NCI-H526 treated with DMSO at 0.1 percent for 48 hours (cell line): ENCODE measurements at regions not wholly inside any gene's neighbourhood (a gene's known extent, or its start where the extent isn't known, plus 50 kb on each side); places are given as distances from the start of the nearest gene placed in this dataset.
A peak's percentile ranks its signal among the peaks of the same experiment; 100 is the strongest.

Experiments used
- DNase-seq: peaks from one replicate; lab custom pipeline; 2025; lab: John Stamatoyannopoulos, UW

DNA sequence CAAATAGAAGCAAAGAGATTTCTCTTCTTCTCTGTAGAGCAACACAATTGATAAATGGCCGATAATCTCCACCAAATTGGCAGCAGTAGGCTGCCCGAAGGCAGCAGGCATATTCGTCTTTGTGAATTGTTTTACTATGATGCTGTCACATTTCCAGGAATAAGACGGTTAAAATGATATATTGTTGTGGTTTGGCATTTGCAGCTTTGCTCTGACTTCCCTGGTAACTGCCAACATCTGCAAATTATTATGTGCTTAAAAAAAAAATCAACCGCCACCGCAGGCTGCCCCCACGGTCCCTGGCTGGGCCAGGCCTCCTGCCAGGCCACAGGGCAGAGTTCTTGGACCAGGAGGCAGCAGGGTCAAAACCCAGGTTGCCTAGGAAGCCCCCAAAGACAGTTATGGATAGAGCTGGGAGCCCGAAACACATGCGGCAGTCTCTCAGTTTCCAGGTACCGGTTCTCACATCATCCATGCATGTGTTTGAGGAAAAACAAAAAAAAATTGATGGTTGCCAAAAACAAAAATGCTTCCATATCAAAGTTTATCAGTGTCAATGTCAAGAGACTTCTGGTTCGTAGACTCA, 179.3 kb downstream of the ETS2 start:
- DNase-seq, result peak; percentile 10

DNA sequence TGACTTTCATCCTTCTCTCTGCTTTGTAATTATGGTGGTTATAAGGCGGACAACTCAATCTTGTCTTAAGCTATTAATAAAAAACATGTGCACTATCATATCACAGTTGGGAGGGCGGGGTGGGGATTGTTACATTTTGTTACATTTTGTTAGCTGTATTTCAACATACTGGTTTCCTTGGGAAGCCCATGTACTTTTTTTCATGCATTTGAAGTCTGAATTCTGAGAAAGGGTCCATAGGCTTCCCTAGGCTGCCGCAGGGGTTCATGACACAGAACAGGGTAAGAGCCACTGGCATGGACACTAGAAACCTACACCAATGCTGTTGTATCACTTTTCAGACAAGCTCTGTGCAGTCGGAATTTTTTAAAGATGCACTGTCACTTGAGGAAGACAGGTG, 178.8 kb downstream of the ETS2 start:
- no peak for DNase-seq

DNA sequence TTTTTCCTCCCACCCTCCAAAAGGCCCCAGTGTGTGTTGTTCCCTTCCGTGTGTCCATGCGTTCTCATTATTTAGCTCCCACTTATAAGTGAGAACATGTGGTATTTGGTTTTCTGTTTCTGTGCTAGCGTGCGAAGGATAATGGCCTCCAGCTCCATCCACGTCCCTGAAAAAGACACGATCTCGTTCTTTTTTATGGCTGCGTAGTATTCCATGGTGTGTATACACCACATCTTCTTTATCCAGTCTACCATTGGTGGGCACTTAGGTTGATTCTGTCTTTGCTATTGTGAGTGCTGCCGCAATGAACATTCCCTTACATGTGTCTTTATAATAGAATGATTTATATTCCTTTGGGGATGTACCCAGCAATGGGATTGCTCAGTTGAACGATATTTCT, 177.8 kb downstream of the ETS2 start:
- no peak for DNase-seq

DNA sequence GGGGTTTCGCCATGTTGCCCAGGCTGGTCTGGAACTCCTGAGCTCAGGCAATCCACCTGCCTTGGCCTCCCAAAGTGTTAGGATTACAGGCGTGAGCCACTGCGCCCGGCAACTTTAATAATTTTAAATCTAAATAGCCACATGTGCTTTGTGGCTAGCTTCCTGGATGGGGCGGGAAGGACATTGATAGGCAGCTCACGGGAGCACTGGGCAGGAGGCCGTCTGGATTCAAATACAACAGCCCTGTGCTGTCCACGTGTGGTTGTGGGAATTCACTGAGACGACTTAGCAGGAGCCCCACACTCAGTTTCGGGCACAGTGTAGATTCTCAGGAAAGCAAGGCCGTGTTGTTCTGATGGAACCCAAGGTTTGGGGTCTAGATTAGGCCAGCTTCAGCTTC, 177.1 kb downstream of the ETS2 start:
- no peak for DNase-seq

DNA sequence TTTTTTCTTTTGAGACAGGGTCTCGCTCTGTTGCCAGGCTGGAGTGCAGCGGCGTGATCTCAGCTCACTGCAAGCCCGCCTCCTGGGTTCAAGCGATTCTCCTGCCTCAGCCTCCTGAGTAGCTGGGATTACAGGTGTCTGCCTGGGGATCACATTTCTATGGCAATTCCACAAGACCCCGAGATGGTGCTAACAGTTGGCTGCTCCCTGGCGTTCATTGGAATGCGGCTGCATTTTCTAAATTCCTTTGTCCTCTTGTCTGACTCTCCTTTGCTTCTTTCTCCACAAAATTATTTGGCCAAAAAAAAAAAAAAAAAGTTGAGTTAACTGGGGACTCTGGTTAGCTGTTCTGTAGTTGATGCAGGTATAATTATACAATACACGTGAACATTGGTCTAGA, 176.4 kb downstream of the ETS2 start:
- no peak for DNase-seq

DNA sequence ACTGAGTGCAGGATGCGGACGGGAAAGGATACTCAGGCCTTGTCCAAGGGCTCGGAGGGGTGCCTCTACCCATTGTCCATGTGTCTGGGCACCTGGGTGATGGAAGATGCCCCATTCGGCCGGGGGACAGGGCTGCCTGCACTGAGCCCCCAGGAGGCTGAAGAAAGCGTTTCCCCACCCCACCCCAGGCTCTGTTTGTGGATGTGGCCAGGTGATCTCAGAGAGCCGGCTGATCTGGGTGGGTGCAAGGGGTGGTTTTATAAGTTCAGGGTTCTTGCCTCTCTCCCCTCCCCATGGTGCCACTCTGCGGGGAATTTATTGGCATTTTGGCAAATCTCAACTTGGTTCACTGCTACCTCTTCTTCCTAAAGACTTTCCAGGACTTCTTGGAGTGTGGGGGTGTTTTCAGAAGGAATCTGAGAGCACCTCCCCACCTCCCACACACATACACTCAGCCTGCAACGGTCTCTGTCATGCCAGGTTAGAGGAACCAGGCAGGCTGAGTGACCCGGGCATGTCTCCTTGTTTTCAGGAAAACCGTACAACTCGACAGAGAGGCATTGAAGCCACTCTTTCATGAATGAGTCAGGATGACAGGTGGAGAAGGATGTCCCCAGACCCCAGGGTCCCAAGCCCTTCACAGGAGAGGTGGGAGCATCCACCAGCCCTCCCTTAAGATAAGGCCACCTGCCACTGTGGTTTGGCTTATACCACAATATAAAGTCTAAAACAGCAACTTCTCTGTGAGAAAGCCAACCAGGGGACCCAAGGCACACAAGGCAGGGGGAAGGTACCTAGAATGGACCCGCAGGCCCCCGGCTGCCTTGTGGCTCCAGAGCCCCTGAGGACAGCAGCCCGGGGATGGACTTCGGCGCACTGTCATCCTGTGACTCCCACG, 174.9 kb downstream of the ETS2 start:
- no peak for DNase-seq

DNA sequence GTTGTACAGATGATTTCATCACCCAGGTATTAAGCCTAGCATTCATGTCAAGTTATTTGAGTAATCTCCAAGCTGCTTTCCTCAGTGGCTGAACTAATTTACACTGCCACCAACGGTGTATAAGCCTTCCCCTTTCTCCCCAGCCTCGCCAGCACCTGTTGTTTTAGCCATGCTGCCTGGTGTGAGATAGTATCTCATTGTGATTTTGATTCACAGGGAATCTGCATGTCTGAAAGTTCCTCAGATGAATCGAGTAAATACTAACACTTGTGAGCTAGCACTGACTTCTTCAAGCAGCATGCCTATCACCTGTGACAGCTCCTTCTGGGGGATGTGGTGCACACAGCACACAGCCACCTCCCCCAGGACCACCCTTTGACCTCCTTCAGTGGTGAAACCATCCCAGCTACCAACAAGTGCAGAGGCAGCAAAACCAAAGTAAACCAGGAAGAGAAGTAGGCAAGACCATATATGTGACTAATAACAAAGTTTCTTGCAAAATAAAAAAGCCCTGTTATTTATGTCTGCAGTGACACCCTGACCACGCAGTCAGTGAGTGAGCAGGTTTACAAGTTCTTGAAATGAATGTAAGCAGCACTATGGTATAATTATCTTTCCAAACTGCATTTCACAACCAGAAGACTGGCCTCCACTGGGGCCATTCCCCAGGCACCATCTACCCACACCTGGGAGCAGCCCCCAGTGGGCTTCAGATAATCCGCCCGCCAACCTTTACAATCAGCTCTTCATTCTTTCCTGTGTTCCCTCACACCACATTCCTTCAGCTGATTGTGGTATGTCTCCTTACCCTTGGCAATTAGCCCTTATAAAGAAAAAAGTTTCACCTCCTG, 173.8 kb downstream of the ETS2 start:
- no peak for DNase-seq

DNA sequence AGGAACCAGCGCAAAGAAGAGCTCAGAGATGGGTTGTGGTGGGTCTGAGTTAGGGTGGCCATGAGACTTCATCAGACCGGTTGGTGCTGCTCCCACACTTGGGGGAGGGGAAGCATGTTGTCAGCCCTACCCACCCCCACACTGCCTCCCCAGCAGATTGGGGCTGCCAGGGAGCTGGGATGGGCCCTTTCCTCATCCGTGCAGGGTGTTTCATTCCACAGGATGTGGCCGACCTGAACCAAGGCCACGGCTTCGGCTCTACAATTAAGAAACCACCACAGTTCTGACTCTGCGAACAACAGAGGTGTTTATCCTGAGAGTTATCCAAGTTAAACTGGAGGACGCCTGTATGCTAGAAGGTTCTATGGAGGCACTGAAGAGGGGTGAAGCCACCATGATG, 171.2 kb downstream of the ETS2 start:
- no peak for DNase-seq

DNA sequence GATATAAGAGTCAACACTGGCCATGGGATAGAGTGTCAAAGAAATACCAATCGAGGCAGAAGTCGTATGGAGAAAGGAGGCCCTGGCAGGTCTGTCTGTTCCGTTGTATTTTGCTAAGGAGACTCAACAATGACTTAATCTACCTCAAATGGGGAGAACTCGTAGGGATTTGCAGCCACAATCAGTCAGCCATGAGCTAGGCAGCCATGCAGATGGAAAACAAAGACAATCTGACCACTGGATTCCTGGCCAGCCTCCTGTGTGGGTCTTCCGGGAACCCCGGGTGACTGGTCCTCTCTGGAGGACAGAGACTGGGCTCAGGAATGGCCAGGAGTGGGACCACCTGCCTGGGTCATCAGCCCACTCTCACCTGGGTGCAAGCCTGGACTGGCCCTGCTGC, 167.8 kb downstream of the ETS2 start:
- no peak for DNase-seq

DNA sequence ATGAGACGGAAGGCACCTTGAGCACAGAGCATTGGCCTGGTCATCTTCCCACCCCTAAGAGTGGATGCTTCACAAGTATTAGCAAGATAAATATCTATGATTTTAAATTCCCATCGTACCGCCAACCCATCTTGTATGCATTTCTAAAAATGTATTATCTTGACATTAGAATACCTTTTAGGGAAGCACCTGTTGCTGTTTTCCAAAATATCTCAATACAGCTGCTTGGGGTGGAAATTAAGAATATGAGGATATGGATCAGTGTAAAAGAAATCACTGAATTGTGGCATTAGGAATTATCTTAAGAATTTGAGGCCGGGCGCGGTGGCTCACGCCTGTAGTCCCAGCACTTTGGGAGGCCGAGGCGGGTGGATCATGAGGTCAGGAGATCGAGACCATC, 166.3 kb downstream of the ETS2 start:
- DNase-seq, result no peak

DNA sequence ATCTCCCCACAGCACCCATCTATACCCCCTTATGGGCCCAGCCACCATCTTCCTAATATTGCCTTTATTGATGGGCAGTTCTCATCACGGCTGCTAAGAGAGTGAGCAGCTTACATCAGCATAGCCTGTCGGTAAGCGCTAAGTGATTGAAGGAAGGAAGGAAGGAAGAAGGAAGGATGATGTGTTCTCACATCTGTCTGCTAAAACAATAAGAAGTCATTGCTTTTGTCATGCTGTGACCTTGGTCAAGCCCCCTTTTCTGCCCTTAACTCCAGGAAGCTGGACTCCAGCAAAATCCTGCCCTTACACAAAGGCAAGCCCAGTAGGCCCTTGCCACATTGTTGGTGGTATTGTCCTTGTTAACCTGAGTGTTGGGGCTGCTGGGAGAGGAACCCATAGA, 165.0 kb downstream of the ETS2 start:
- no peak for DNase-seq

DNA sequence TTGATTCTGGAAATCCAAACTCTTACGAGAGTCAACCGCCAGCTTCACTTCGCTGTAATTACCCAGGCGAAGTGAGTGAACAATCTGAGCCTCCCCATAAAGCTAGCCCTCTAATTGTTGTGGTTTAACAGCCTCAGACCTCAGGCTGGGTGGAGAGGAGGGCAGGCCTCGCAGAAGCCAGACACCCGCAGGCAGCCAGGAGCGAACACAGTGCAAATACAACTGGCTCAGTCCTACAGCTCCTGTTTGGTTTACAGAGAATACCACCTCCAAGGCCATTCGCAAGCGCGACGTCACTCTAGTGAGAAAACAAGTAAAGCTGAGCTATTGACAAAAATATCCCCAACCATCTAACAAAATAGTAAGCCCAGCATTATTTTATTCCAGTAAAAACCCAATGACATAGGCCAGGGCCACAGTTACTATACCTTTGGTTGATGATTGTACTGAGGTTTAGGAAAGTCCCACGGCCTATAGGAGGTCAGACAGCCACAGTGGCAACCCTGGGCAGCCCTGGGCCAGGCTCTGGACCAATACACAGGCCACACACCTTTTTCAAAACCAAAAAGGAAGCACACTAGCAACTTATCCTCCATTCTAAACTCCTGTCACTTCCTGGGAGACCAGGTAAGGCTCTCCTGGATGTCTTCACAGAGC, 163.3 kb downstream of the ETS2 start:
- no peak for DNase-seq

DNA sequence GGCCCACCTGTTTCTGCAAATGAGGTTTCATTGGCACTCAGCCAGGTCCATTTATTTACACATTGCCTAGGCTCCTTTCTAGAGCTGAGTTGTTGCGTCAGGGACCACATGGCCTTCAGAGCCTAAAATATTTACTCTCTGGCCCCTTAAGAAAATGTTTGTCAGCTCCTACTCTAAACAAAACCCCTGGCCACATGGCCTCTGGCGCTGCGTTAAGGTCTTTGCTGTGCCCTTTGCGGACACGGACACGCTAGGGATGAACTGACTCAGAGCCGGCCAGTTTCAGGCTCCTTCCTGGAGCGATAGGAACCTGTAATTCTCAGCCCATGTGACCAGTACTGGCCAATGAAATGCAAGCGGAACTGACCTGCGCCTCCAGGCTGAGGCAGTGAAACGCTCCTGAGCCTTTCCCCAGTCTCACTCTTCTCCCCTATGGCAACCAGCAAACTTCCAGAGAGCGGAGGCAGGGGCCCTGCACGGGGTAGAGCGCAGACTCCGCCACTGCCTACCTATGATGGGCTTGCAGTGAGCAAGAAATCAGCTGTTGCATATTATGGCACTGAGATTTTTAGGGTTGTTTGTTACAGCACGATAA, 160.3 kb downstream of the ETS2 start:
- DNase-seq, result peak; percentile 56

DNA sequence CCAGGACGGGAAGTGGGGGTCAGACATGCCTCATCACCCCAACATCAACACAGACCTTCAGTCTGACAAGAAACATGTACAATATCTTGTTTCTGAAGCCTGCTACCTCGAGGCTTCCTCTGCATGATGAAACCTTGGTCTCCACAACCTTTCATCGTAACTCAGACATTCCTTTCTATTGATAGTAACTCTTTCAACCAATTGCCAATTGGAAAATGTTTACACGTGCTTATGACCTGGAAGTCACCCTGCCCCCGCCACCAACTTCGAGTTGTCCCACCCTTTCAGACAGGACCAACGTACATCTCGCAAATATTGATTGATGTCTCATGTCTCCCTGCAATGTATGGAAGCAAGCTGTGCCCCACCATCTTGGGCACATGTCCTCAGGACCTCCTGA, 159.5 kb downstream of the ETS2 start:
- DNase-seq, result no peak

DNA sequence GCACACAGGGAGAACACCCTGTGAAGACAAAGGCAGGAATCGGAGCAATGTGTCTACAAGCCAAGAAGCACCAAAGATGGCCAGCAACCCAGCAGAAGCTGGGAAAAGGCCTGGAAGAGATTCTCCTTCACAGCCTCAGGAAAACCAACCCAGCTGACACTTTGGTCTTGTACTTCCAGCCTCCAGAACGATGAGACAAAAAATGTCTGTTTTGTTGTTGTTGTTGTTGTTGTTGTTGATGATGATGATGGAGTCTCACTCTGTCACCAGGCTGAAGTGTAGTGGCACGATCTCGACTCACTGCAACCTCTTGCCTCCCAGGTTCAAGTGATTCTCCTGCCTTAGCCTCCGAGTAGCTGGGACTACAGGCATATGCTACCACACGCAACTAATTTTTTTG, 157.3 kb downstream of the ETS2 start:
- DNase-seq, result no peak

DNA sequence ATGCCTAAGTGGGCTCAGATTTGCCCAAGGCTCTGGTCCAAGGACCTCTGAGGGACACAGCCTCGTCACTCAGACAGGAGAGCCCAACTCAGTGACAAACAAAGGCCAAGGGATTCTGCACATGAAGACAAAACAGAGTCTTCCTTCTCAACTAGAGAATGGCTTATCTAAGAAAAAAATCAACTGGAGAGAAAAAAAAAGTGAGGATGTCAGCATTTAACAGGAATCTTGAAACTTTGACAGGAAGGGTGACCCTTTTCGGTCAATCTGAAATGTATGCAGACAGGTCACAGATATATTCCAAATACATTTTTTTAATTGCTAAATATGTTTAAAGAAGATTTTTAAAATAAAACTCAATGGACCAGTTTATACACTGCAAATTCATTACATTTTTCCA, 154.5 kb downstream of the ETS2 start:
- DNase-seq, result no peak

DNA sequence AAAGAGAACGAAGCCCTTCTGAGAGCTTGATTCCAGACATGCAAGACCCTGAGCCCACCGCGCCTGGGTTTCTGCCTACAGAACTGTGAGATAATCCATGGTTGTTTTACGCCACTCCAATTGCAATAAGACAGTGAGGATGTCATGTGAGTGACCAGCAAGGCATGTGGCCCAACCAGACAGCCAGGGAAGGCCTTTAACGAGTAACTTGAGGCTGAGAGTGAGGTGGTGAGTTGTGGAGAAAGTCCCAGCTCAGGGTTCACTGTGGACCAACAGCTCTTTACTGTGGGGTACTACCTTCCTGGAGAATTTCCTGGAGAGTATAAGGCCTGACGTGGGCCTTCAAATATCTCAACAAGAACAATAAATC, 153.9 kb downstream of the ETS2 start:
- DNase-seq, result no peak

DNA sequence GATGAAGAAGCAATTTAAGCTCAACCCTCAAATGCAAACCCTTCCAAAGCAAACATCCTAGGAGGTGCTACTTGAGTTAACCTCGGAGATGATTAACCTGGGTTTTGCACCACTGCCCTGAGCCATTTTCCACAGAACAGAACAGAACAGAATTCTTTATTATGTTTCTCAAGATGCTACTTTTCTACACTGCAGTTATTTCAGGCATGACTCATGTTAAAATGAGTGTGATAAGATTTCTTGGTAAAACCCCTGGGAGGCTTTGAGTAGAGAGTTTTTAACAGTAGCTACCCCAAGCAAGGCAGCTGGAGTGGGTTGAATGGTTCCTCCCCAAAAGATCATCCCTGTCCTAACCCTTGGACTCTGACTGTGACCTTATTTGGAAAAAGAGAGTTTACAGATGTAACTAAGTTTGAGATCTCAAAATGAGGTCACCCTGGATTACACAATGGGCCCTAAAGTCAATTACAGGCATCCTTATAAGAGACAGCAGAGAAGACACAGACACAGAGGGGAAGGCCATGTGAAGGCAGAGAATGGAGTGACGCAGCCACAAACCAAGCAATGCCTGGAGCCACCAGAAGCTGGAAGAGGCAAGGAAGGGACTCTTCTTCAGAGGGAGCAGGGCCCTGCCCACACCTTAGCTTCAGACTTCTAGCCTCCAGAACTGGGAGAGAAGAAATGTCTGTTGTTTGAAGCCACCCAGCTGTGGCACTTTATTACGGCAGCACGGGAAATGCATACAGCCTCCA, 153.4 kb downstream of the ETS2 start:
- no peak for DNase-seq

DNA sequence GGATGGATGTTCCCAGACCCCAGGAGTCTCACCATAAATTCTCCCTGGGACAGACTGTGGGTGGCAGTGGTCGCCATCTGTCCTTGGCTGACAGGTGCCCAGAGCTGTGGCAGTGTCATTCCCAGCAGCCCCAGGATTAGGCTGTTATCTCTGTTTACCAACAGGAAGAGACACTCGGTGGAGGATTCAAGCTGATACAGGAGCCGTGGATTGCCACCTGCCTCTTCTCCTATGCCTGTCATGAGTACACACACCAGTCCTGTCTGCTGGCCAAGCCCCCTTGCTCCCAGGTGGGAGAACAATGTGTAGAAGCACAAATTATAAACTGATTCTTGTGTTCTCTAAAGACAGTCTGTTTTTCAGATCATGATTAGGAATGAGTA, 152.6 kb downstream of the ETS2 start:
- DNase-seq, result no peak

DNA sequence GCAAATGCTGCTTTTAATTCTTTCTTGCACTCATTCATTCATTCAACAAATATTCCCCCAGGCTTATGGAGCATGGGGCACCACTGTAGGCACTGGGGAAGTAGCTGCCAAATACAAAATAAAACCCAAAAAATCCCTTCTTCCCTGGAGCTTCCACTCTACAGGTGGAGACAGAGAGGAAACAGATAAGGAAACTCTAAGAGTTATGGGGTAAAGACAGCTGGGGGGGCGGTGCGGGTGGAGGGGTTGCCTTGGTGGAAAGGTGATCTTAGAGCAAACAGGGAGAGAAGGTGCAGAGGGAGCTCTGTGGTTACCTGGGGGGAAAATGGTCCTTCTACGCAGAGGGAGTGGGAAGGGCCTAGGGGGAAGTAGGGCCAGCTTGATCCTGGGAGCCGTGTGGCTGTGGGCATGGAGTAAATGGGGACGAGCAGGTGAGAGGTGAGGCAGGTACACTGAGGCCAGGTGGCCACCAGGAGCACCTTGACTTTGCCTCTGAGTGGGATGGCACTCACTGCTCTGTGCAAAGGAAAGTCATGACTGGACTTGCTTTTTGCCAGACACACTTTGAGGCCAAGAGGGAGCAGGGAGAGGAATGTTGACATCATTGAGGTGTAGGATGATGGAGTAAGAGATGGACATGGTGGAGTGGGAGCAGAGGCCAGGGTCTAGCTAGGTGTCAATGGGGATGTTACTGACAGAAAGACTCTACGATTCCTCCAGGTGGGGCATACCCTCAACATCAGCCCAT, 152.0 kb downstream of the ETS2 start:
- no peak for DNase-seq
